ENCODE measurements at regions not wholly inside any gene's neighbourhood (a gene's known extent, or its start where the extent isn't known, plus 50 kb on each side); places are given as distances from the start of the nearest gene placed in this dataset.

GRCh38 chr2:8478471-8478793 is 203.4 kb upstream of the ID2 start:
- Histone ChIP-seq H3K9me2 (replicated peaks; ENCODE audit: control insufficient read depth, low read length) (no peaks in the 10 kb centered on the region), H3K4me2 (ENCODE audit: low read length) (peak overlapping the region; percentile 90), H3K79me2 (ENCODE audit: control insufficient read depth, low read length) (no peaks in the 10 kb centered on the region), H3K27me3 (ENCODE audit: control insufficient read depth, low read length) (no peaks in the 10 kb centered on the region), H4K20me1 (ENCODE audit: control insufficient read depth, insufficient read depth, low read depth, low read length) (no peaks in the 10 kb centered on the region), H3K36me3 (ENCODE audit: control insufficient read depth, low read length) (peaks cover 4% of the 10 kb centered on the region; the same call in 1 of the 2 replicates), H3K4me3 (ENCODE audit: low read length) (peak overlapping the region; percentile 67), H3K27ac (ENCODE audit: low read depth, low read length) (peak overlapping the region; percentile 72), H3K9me3 (ENCODE audit: control insufficient read depth, insufficient read depth, low read length) (no peaks in the 10 kb centered on the region), H3F3A (ENCODE audit: control insufficient read depth, insufficient read depth) (peaks cover 12% of the 10 kb centered on the region), H3K4me1 (ENCODE audit: control insufficient read depth, low read length) (peaks cover 88% of the 10 kb centered on the region)
- TF ChIP-seq, protein P1, sequence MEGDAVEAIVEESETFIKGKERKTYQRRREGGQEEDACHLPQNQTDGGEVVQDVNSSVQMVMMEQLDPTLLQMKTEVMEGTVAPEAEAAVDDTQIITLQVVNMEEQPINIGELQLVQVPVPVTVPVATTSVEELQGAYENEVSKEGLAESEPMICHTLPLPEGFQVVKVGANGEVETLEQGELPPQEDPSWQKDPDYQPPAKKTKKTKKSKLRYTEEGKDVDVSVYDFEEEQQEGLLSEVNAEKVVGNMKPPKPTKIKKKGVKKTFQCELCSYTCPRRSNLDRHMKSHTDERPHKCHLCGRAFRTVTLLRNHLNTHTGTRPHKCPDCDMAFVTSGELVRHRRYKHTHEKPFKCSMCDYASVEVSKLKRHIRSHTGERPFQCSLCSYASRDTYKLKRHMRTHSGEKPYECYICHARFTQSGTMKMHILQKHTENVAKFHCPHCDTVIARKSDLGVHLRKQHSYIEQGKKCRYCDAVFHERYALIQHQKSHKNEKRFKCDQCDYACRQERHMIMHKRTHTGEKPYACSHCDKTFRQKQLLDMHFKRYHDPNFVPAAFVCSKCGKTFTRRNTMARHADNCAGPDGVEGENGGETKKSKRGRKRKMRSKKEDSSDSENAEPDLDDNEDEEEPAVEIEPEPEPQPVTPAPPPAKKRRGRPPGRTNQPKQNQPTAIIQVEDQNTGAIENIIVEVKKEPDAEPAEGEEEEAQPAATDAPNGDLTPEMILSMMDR (IDR thresholded peaks at IDR 0.05; ENCODE audit: low read depth, low read length, poor library complexity, severe bottlenecking), result no peak
- no peak for TF ChIP-seq EZH2phosphoT487 (IDR thresholded peaks at IDR 0.05; ENCODE audit: borderline replicate concordance, low read length)

GRCh38 chr2:8479298-8479697 is 202.6 kb upstream of the ID2 start:
- H3K27me3 ChIP-seq (ENCODE audit: control insufficient read depth, low read length), result no peaks in the 10 kb centered on the region
- no peaks in the 10 kb centered on the region for H3K9me2 ChIP-seq (replicated peaks; ENCODE audit: control insufficient read depth, low read length)
- H3K4me2 ChIP-seq (ENCODE audit: low read length), result no peak overlapping the region
- no peaks in the 10 kb centered on the region for H3K9me3 ChIP-seq (ENCODE audit: control insufficient read depth, insufficient read depth, low read length)
- TF ChIP-seq, protein P1 (IDR thresholded peaks at IDR 0.05; ENCODE audit: low read depth, low read length, poor library complexity, severe bottlenecking), result no peak
- TF ChIP-seq EZH2phosphoT487 (IDR thresholded peaks at IDR 0.05; ENCODE audit: borderline replicate concordance, low read length), result no peak
- H3K4me1 ChIP-seq (ENCODE audit: control insufficient read depth, low read length), result peaks cover 82% of the 10 kb centered on the region
- H3F3A ChIP-seq (ENCODE audit: control insufficient read depth, insufficient read depth), result peaks cover 12% of the 10 kb centered on the region
- no peaks in the 10 kb centered on the region for H3K79me2 ChIP-seq (ENCODE audit: control insufficient read depth, low read length)
- H3K36me3 ChIP-seq (ENCODE audit: control insufficient read depth, low read length), result peaks cover 4% of the 10 kb centered on the region; the same call in 1 of the 2 replicates
- H3K4me3 ChIP-seq (ENCODE audit: low read length), result no peak overlapping the region
- no peaks in the 10 kb centered on the region for H4K20me1 ChIP-seq (ENCODE audit: control insufficient read depth, insufficient read depth, low read depth, low read length)
- H3K27ac ChIP-seq (ENCODE audit: low read depth, low read length), result no peak overlapping the region

DNA sequence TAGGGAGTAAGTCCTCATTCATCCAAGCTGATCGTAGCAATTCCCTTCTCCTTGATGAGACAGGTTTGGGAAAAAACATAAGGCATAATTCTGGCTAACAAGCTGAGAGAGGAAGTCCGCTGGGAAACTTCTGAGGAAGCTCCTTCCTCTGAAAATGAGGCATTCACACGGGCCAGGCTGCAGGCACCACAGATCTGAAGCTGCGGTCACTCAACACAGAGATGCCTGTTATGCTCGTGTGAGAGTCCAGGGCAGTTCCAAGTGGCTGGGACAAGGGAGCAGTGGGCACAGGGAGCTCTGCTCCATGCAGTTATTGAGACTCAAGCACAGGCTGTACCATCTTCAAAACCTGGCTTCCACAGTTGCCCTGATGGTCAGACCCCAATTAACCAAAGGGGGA is 200.9 kb upstream of the ID2 start:
- H3K4me2 ChIP-seq (ENCODE audit: low read length), result peak overlapping the region; percentile 52
- peaks cover 72% of the 10 kb centered on the region for H3K4me1 ChIP-seq (ENCODE audit: control insufficient read depth, low read length)
- H3K4me3 ChIP-seq (ENCODE audit: low read length), result peak overlapping the region; percentile 38; the same call in 1 of the 2 replicates
- no peaks in the 10 kb centered on the region for H3K9me3 ChIP-seq (ENCODE audit: control insufficient read depth, insufficient read depth, low read length)
- H3K27me3 ChIP-seq (ENCODE audit: control insufficient read depth, low read length), result no peaks in the 10 kb centered on the region
- peaks cover 4% of the 10 kb centered on the region; the same call in 1 of the 2 replicates for H3F3A ChIP-seq (ENCODE audit: control insufficient read depth, insufficient read depth)
- H3K27ac ChIP-seq (ENCODE audit: low read depth, low read length), result no peak overlapping the region
- TF ChIP-seq, protein P1 (IDR thresholded peaks at IDR 0.05; ENCODE audit: low read depth, low read length, poor library complexity, severe bottlenecking), result no peak
- TF ChIP-seq EZH2phosphoT487 (IDR thresholded peaks at IDR 0.05; ENCODE audit: borderline replicate concordance, low read length), result no peak
- no peaks in the 10 kb centered on the region for H3K9me2 ChIP-seq (replicated peaks; ENCODE audit: control insufficient read depth, low read length)
- H3K79me2 ChIP-seq (ENCODE audit: control insufficient read depth, low read length), result no peaks in the 10 kb centered on the region
- peaks cover 4% of the 10 kb centered on the region; the same call in 1 of the 2 replicates for H3K36me3 ChIP-seq (ENCODE audit: control insufficient read depth, low read length)
- no peaks in the 10 kb centered on the region for H4K20me1 ChIP-seq (ENCODE audit: control insufficient read depth, insufficient read depth, low read depth, low read length)

Data from DOHH2 (cell line).